ENCODE measurements at regions not wholly inside any gene's neighbourhood (a gene's known extent, or its start where the extent isn't known, plus 50 kb on each side); places are given as distances from the start of the nearest gene placed in this dataset.

DNA sequence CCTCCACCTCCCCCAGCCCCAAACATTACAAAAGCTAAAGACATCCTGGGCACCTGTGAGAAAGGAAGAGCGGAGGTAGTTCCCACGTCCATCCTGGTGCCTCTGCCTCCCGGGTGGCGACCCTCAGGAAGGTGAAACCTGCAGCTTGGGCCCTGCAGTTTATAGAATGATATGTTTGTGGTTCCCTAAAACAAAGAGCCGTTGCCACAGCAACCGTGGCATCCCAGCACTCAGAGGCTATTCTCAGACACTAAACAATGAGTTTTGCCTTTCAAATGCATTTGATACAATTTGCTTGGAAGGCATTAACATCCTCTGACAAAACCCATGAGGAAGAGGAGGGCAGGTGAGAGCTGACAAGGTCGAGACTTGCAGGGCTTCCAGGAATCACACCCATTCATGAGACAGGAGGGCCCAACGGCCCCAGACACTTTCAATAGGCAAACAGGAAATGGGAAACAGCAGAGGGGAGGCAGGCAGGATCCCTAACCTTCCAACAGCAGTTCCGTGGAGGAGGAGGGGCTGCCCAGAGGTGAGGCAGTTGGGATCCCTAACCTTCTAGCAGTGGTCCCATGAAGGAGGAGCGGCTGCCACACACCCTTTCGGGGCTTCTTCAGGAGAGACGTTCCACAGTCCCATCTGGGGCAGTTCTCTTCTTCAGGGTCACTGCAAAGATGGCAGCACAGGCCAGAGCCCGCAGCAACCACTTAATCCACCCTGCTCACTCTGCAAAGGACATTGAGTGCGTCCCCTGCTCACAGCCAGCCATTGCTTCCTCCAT, 379.2 kb downstream of the SHANK2 start:
- TF ChIP-seq, protein P1, sequence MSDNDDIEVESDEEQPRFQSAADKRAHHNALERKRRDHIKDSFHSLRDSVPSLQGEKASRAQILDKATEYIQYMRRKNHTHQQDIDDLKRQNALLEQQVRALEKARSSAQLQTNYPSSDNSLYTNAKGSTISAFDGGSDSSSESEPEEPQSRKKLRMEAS (IDR thresholded peaks at IDR 0.05) = no peak
- TF ChIP-seq CEBPB (IDR thresholded peaks at IDR 0.05) = no peak
- TF ChIP-seq EP300 (IDR thresholded peaks at IDR 0.05; ENCODE audit: borderline replicate concordance) = no peak
- no peak for TF ChIP-seq RAD21 (IDR thresholded peaks at IDR 0.05; ENCODE audit: low read depth)
- TF ChIP-seq, protein P2, sequence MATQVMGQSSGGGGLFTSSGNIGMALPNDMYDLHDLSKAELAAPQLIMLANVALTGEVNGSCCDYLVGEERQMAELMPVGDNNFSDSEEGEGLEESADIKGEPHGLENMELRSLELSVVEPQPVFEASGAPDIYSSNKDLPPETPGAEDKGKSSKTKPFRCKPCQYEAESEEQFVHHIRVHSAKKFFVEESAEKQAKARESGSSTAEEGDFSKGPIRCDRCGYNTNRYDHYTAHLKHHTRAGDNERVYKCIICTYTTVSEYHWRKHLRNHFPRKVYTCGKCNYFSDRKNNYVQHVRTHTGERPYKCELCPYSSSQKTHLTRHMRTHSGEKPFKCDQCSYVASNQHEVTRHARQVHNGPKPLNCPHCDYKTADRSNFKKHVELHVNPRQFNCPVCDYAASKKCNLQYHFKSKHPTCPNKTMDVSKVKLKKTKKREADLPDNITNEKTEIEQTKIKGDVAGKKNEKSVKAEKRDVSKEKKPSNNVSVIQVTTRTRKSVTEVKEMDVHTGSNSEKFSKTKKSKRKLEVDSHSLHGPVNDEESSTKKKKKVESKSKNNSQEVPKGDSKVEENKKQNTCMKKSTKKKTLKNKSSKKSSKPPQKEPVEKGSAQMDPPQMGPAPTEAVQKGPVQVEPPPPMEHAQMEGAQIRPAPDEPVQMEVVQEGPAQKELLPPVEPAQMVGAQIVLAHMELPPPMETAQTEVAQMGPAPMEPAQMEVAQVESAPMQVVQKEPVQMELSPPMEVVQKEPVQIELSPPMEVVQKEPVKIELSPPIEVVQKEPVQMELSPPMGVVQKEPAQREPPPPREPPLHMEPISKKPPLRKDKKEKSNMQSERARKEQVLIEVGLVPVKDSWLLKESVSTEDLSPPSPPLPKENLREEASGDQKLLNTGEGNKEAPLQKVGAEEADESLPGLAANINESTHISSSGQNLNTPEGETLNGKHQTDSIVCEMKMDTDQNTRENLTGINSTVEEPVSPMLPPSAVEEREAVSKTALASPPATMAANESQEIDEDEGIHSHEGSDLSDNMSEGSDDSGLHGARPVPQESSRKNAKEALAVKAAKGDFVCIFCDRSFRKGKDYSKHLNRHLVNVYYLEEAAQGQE (IDR thresholded peaks at IDR 0.05; ENCODE audit: low read depth) = no peak
- no peak for TF ChIP-seq USF1 (IDR thresholded peaks at IDR 0.05)
- no peak for TF ChIP-seq YY1 (IDR thresholded peaks at IDR 0.05; ENCODE audit: low read depth)
- TF ChIP-seq TAF1 (IDR thresholded peaks at IDR 0.05; ENCODE audit: low read depth) = no peak
